DMS53 treated with DMSO at 0.1 percent for 48 hours (cell line): ENCODE measurements at regions not wholly inside any gene's neighbourhood (a gene's known extent, or its start where the extent isn't known, plus 50 kb on each side); places are given as distances from the start of the nearest gene placed in this dataset.
"Not testable (repeated sequence)": the region's sequence is repeated elsewhere in the genome, so short reads cannot be mapped to it uniquely, and the experiment has no call there.

Source experiments
- DNase-seq: peaks from one replicate; lab custom pipeline; 2025; ENCODE audit not compliant: unreplicated experiment; lab: John Stamatoyannopoulos, UW

- not testable (repeated sequence) for DNase-seq
These were observed 224.6 kb upstream of the LRRC61 start for GRCh38 chr7:150098592-150098991.

GRCh38 chr7:150101282-150101681 is 221.9 kb upstream of the LRRC61 start:
- not testable (repeated sequence) for DNase-seq

- not testable (repeated sequence) for DNase-seq
These were observed 215.9 kb upstream of the LRRC61 start for GRCh38 chr7:150107283-150107682.

- not testable (repeated sequence) for DNase-seq
These were observed 212.8 kb upstream of the LRRC61 start for GRCh38 chr7:150110375-150110820.

GRCh38 chr7:150110882-150111281 is 212.3 kb upstream of the LRRC61 start:
- DNase-seq, result not testable (repeated sequence)

- DNase-seq, result not testable (repeated sequence)
These were observed 211.6 kb upstream of the LRRC61 start for GRCh38 chr7:150111373-150112139.

GRCh38 chr7:150113301-150113700 is 209.9 kb upstream of the LRRC61 start:
- not testable (repeated sequence) for DNase-seq

GRCh38 chr7:150114591-150114990 is 208.6 kb upstream of the LRRC61 start:
- DNase-seq, result not testable (repeated sequence)

GRCh38 chr7:150119966-150120365 is 203.2 kb upstream of the LRRC61 start:
- not testable (repeated sequence) for DNase-seq

- peak; percentile 51 for DNase-seq
These were observed 197.3 kb upstream of the LRRC61 start for GRCh38 chr7:150125831-150126230.

GRCh38 chr7:150134451-150134850 is 188.7 kb upstream of the LRRC61 start:
- not testable (repeated sequence) for DNase-seq

GRCh38 chr7:150135620-150136190 is 187.4 kb upstream of the LRRC61 start:
- not testable (repeated sequence) for DNase-seq

GRCh38 chr7:150139840-150140239 is 183.3 kb upstream of the LRRC61 start:
- not testable (repeated sequence) for DNase-seq

- not testable (repeated sequence) for DNase-seq
These were observed 181.4 kb upstream of the LRRC61 start for GRCh38 chr7:150141525-150142345.

- DNase-seq, result not testable (repeated sequence)
These were observed 177.0 kb upstream of the LRRC61 start for GRCh38 chr7:150146124-150146523.

GRCh38 chr7:150147524-150147923 is 175.6 kb upstream of the LRRC61 start:
- not testable (repeated sequence) for DNase-seq

GRCh38 chr7:150156015-150156414 is 167.1 kb upstream of the LRRC61 start:
- not testable (repeated sequence) for DNase-seq

GRCh38 chr7:150158696-150159095 is 164.5 kb upstream of the LRRC61 start:
- DNase-seq, result not testable (repeated sequence)

- DNase-seq, result not testable (repeated sequence)
These were observed 153.6 kb upstream of the LRRC61 start for GRCh38 chr7:150169515-150169914.

- not testable (repeated sequence) for DNase-seq
These were observed 153.1 kb upstream of the LRRC61 start for GRCh38 chr7:150169943-150170490.

GRCh38 chr7:150183602-150184001 is 139.6 kb upstream of the LRRC61 start:
- not testable (repeated sequence) for DNase-seq
